ENCODE measurements at regions not wholly inside any gene's neighbourhood (a gene's known extent, or its start where the extent isn't known, plus 50 kb on each side); places are given as distances from the start of the nearest gene placed in this dataset. TPM values are rescaled to one million over a fixed set of nuclear protein-coding genes. Genes with fewer than 3 reads are reported as not detected.

GRCh38 chr14:66421990-66422946 is 63.9 kb upstream of the CCDC196 start:
- Histone ChIP-seq H3K36me3 (ENCODE audit: insufficient read depth, low read length) (no peaks in the 10 kb centered on the region), H3K9ac (ENCODE audit: low read depth, low read length) (no peak overlapping the region), H3K27me3 (ENCODE audit: control insufficient read depth, insufficient read depth, low read length) (no peaks in the 10 kb centered on the region), H3K4me2 (ENCODE audit: low read length) (no peak overlapping the region), H3K4me3 (ENCODE audit: low read length) (no peak overlapping the region), H3K9me3 (replicated peaks; ENCODE audit: low read length) (no peaks in the 10 kb centered on the region), H3K4me1 (ENCODE audit: control insufficient read depth, insufficient read depth, low read length) (no peaks in the 10 kb centered on the region)

- Histone ChIP-seq H3K36me3 (ENCODE audit: insufficient read depth, low read length) (no peaks in the 10 kb centered on the region), H3K9me3 (replicated peaks; ENCODE audit: low read length) (no peaks in the 10 kb centered on the region), H3K4me2 (ENCODE audit: low read length) (no peak overlapping the region), H3K27me3 (ENCODE audit: control insufficient read depth, insufficient read depth, low read length) (no peaks in the 10 kb centered on the region), H3K9ac (ENCODE audit: low read depth, low read length) (no peak overlapping the region), H3K4me3 (ENCODE audit: low read length) (no peak overlapping the region), H3K4me1 (ENCODE audit: control insufficient read depth, insufficient read depth, low read length) (no peaks in the 10 kb centered on the region)
Measured at GRCh38 chr14:66425402-66425801, 60.8 kb upstream of the CCDC196 start.

- no peak overlapping the region for H3K4me3 ChIP-seq (ENCODE audit: low read length)
- no peaks in the 10 kb centered on the region for H3K27me3 ChIP-seq (ENCODE audit: control insufficient read depth, insufficient read depth, low read length)
- H3K9me3 ChIP-seq (replicated peaks; ENCODE audit: low read length), result no peaks in the 10 kb centered on the region
- H3K36me3 ChIP-seq (ENCODE audit: insufficient read depth, low read length), result no peaks in the 10 kb centered on the region
- no peak overlapping the region for H3K4me2 ChIP-seq (ENCODE audit: low read length)
- no peak overlapping the region for H3K9ac ChIP-seq (ENCODE audit: low read depth, low read length)
- no peaks in the 10 kb centered on the region for H3K4me1 ChIP-seq (ENCODE audit: control insufficient read depth, insufficient read depth, low read length)
Measured at GRCh38 chr14:66426451-66426850, 59.7 kb upstream of the CCDC196 start.

- Histone ChIP-seq H3K27me3 (ENCODE audit: control insufficient read depth, insufficient read depth, low read length) (no peaks in the 10 kb centered on the region), H3K9me3 (replicated peaks; ENCODE audit: low read length) (no peaks in the 10 kb centered on the region), H3K9ac (ENCODE audit: low read depth, low read length) (no peak overlapping the region), H3K36me3 (ENCODE audit: insufficient read depth, low read length) (no peaks in the 10 kb centered on the region), H3K4me3 (ENCODE audit: low read length) (no peak overlapping the region), H3K4me2 (ENCODE audit: low read length) (no peak overlapping the region), H3K4me1 (ENCODE audit: control insufficient read depth, insufficient read depth, low read length) (no peaks in the 10 kb centered on the region)
Measured at GRCh38 chr14:66432334-66432733, 53.8 kb upstream of the CCDC196 start.

- no peaks in the 10 kb centered on the region for H3K4me1 ChIP-seq (ENCODE audit: control insufficient read depth, insufficient read depth, low read length)
- peaks cover 4% of the 10 kb centered on the region for H3K9me3 ChIP-seq (replicated peaks; ENCODE audit: low read length)
- no peak overlapping the region for H3K9ac ChIP-seq (ENCODE audit: low read depth, low read length)
- H3K4me2 ChIP-seq (ENCODE audit: low read length), result no peak overlapping the region
- no peak overlapping the region for H3K4me3 ChIP-seq (ENCODE audit: low read length)
- no peaks in the 10 kb centered on the region for H3K36me3 ChIP-seq (ENCODE audit: insufficient read depth, low read length)
- H3K27me3 ChIP-seq (ENCODE audit: control insufficient read depth, insufficient read depth, low read length), result no peaks in the 10 kb centered on the region
Measured at GRCh38 chr14:66434464-66434863, 51.7 kb upstream of the CCDC196 start.

GRCh38 chr14:66435683-66436082 is 50.5 kb upstream of the CCDC196 start:
- H3K27me3 ChIP-seq (ENCODE audit: control insufficient read depth, insufficient read depth, low read length), result no peaks in the 10 kb centered on the region
- H3K4me2 ChIP-seq (ENCODE audit: low read length), result no peak overlapping the region
- no peaks in the 10 kb centered on the region for H3K36me3 ChIP-seq (ENCODE audit: insufficient read depth, low read length)
- H3K9ac ChIP-seq (ENCODE audit: low read depth, low read length), result no peak overlapping the region
- H3K4me3 ChIP-seq (ENCODE audit: low read length), result no peak overlapping the region
- H3K9me3 ChIP-seq (replicated peaks; ENCODE audit: low read length), result peaks cover 4% of the 10 kb centered on the region
- no peaks in the 10 kb centered on the region for H3K4me1 ChIP-seq (ENCODE audit: control insufficient read depth, insufficient read depth, low read length)

Small RNA genes lying in the stretch of these regions (small RNA-seq; reads per million reads assigned to genes)
- gene RF00019, result not detected
